Endothelial cell (in vitro differentiated cells): ENCODE measurements at regions not wholly inside any gene's neighbourhood (a gene's known extent, or its start where the extent isn't known, plus 50 kb on each side); places are given as distances from the start of the nearest gene placed in this dataset.

ENCODE experiments used
- DNase-seq: peaks from one replicate; pipeline ENCODE4 v3.0.0; 2021; ENCODE audit warnings: low spot score
- H3K27ac Mint-ChIP-seq: one replicate; pipeline ENCODE4 v1.8.0; 2021; ENCODE audit warnings: mixed read lengths, inconsistent platforms; ENCODE audit not compliant: unreplicated experiment
- H3K27me3 Mint-ChIP-seq: one replicate; pipeline ENCODE4 v1.8.0; 2021; ENCODE audit warnings: mild to moderate bottlenecking, moderate library complexity, mixed read lengths, inconsistent platforms; ENCODE audit not compliant: unreplicated experiment
- H3K36me3 Mint-ChIP-seq: one replicate; pipeline ENCODE4 v1.8.0; 2021; ENCODE audit warnings: mild to moderate bottlenecking, low read depth, mixed read lengths, inconsistent platforms; ENCODE audit not compliant: unreplicated experiment
- H3K4me1 Mint-ChIP-seq: one replicate; pipeline ENCODE4 v1.8.0; 2021; ENCODE audit warnings: mild to moderate bottlenecking, mixed read lengths, inconsistent platforms; ENCODE audit not compliant: unreplicated experiment
- H3K4me3 Mint-ChIP-seq: one replicate; pipeline ENCODE4 v1.8.0; 2021; ENCODE audit warnings: mild to moderate bottlenecking, mixed read lengths, inconsistent platforms; ENCODE audit not compliant: unreplicated experiment
- H3K9me3 Mint-ChIP-seq: one replicate; pipeline ENCODE4 v1.8.0; 2021; ENCODE audit warnings: mixed read lengths, inconsistent platforms; ENCODE audit not compliant: unreplicated experiment
- CTCF ChIP-seq: fragments of 200-600 bp; sonication (generic); IDR thresholded peaks from one replicate; pipeline ENCODE4 v1.5.0; 2021; ENCODE audit warnings: antibody characterized with exemption; ENCODE audit not compliant: unreplicated experiment

GRCh38 chr12:53842686-53843085, 90.9 kb upstream of the CISTR start:
- Mint-ChIP-seq H3K9me3 (no peaks in the 10 kb centered on the region), H3K27ac (no peak overlapping the region), H3K36me3 (no peaks in the 10 kb centered on the region), H3K4me3 (no peak overlapping the region), H3K4me1 (no peaks in the 10 kb centered on the region), H3K27me3 (no peaks in the 10 kb centered on the region)
- DNase-seq: no peak
- TF ChIP-seq CTCF: no peak

- Mint-ChIP-seq H3K4me3 (no peak overlapping the region), H3K27ac (no peak overlapping the region), H3K27me3 (peaks cover 2% of the 10 kb centered on the region), H3K9me3 (no peaks in the 10 kb centered on the region), H3K36me3 (peaks cover 4% of the 10 kb centered on the region), H3K4me1 (no peaks in the 10 kb centered on the region)
- DNase-seq: no peak
- TF ChIP-seq CTCF: no peak
Measured at GRCh38 chr12:53843545-53843944, 91.8 kb upstream of the CISTR start.

GRCh38 chr12:53844994-53845844, 93.4 kb upstream of the HOXC13 start:
- DNase-seq: no peak
- Mint-ChIP-seq H3K9me3 (no peaks in the 10 kb centered on the region), H3K27me3 (peaks cover 3% of the 10 kb centered on the region)

GRCh38 chr12:53845932-53846331, 92.7 kb upstream of the HOXC13 start:
- Mint-ChIP-seq H3K4me3 (no peak overlapping the region), H3K27me3 (peaks cover 3% of the 10 kb centered on the region), H3K9me3 (no peaks in the 10 kb centered on the region), H3K36me3 (peaks cover 7% of the 10 kb centered on the region), H3K4me1 (no peaks in the 10 kb centered on the region), H3K27ac (no peak overlapping the region)
- DNase-seq: no peak
- no peak for TF ChIP-seq CTCF

More at GRCh38 chr12:53844994-53845844, 93.4 kb upstream of the HOXC13 start:
- TF ChIP-seq CTCF: no peak
- H3K4me3 Mint-ChIP-seq: no peak overlapping the region
- H3K27ac Mint-ChIP-seq: no peak overlapping the region
- H3K4me1 Mint-ChIP-seq: no peaks in the 10 kb centered on the region
- peaks cover 7% of the 10 kb centered on the region for H3K36me3 Mint-ChIP-seq

- no peak overlapping the region for H3K27ac Mint-ChIP-seq
- H3K36me3 Mint-ChIP-seq: peaks cover 7% of the 10 kb centered on the region
- H3K9me3 Mint-ChIP-seq: no peaks in the 10 kb centered on the region
- peaks cover 3% of the 10 kb centered on the region for H3K27me3 Mint-ChIP-seq
- no peak for TF ChIP-seq CTCF
- H3K4me1 Mint-ChIP-seq: no peaks in the 10 kb centered on the region
- DNase-seq: no peak
- H3K4me3 Mint-ChIP-seq: no peak overlapping the region
Measured at GRCh38 chr12:53849113-53849512, 89.5 kb upstream of the HOXC13 start.
